Ammon's horn (tissue), 1 donor: ENCODE measurements at regions not wholly inside any gene's neighbourhood (a gene's known extent, or its start where the extent isn't known, plus 50 kb on each side); places are given as distances from the start of the nearest gene placed in this dataset.
A peak's percentile ranks its signal among the peaks of the same experiment; 100 is the strongest.

Source experiments
- DNase-seq: peaks from one replicate; pipeline ENCODE4 v3.0.0-alpha.2; 2016; ENCODE audit warnings: low spot score

DNA sequence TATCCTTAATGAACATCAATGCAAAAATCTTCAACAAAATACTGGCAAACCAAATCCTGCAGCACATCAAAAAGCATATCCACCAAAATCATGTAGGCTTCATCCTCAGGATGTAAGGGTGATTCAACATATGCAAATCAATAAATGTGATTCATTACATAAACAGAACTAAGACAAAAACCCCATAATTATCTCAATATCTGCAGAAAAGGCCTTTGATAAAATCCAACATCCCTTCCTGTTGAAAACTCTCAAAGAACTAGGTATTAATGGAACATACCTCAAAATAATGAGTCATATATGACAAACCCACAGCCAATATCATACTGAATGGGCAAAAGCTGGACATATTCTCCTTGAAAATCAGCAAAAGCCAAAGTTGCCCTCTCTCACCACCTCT is 54.6 kb upstream of the DEPDC1 start:
- no peak for DNase-seq

DNA sequence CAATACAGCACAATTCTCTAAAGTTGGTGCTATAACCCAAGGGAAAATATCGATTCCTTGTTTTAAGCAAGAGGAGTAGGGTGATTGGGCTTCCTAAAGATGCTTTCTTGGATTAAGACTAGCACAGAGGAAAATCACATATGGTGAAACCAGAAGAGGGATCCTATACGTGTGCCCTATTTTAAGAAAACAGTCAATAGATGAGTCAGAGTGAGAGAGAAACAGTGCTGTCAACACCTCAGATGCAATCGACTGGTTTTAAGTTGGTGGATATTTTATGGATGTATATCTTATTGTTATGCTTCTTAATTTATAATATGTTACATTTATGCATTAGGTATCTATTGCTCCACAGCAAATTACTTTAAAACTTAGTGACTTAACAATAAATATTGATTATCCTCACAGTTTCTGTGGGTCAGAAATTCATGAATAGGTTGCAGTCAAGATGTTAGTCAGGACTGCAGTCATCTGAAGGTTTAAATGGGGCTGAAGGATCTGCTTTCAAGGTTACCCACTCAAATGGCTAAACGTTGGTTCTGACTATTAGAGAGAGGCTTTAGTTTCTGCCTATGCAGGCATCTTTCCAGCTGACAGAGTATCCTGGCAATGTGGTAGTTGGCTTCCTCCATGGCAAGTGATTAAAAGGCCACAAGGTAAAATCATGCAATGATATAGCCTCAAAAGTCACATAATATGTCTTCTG is 61.6 kb upstream of the DEPDC1 start:
- no peak for DNase-seq

DNA sequence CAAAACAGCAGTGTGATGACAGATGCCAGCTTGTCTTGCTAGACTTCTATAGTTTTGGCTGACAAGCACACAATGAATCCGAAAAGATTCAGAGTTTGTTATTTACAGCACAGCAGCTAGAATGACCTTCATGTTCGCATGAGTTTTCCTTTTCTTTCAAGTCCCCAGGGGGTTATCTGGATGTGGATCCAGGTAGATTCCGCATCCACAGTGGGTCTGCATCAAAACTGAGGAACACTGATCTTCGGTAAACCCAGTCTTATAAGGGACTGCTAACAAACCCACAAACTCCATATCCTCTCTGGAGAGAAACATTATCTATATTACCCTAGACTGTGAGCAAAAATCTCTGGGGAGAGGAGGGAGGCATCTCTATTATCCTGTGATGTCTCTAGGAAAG is 69.0 kb upstream of the DEPDC1 start:
- no peak for DNase-seq

DNA sequence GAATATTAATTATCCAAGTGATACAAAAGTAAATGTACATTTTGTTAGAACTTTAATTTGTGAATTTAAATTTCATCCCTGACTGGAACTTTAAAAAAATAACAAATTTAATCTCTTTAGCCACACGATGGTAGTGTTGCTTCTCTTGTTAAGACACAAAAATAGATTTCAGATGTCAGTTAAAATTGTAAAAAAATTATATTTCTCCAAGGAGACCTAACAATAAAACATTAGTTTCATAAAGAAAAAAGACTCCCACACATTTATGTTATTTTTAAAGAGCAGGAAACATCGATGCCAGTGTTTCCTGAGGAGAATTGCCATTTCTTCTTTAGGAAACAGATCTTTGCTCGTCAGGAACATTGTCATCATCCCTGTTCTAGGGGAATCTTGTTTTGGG is 74.0 kb upstream of the DEPDC1 start:
- peak; percentile 9 for DNase-seq

DNA sequence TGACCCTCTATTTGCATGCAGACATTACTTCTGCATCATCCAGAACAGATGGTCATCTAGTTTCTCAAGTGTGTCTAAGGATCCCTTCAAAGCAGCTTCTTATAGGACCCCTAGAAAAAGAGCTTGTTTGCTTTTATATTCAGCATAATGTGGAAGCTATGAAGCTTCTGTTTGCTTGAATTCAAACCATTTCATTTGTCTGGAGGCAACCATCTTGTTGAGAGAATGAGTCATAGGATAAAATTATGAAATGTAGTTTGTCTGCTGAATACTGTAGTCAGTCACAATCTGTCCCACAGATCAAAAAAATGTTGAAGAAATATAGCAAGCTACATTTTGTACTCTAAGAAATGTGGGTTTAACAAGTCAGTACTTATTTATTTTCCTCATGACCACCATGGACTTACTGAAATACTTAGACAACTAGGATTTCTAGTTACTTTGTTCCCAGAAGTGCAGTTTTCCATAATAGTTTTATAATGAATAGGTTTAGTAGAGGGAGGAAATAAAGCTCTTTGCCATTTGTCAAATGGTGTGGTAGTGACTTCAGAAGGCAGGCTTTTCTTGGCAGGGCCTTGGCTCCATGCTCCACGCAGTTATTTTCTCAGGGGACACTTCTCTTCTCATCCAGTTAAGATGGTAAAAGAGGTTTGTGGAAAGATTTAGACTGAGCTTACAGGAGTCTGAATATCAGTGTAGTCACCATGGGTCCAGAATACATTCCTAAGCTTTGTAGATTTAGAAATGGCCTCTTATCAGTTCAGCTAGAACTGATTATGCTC is 74.8 kb upstream of the DEPDC1 start:
- DNase-seq = peak; percentile 7

DNA sequence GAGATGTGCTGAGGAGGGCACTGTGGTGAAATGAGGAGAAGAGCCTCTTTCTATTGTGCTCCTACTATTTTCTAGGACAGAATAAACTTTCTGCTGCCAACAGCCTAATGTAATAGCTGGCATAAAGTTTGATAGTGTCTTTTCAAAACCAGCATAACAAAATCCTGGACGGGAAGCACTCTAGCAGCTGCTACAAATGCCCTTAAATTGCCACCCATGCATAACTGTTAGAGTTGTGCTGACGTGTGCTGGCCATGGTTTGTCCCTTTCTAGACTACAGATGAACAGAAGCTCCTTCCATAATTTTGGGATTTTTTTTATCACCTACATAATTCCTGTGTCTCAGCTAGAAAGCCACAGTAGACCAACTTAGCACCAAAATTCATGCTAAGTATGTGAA is 88.5 kb upstream of the DEPDC1 start:
- DNase-seq = peak; percentile 1

DNA sequence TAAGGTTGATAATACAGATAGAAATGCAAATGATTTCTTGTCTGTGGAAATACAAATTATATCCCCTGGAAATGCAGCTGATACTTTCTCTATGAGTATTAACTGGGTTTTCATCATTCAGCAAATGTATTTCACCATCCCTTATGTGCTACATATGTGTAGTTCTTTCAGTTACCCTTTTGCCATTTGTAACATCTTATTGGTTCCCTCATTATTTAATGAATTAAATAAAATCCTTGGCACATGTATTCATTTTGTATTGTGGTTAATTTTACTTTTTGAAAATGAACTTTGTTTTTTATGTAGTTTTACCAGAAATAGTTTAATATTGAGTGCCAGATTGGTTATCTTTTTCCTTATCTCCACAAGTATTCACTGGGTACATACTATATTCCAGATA is 89.9 kb upstream of the DEPDC1 start:
- DNase-seq = no peak

DNA sequence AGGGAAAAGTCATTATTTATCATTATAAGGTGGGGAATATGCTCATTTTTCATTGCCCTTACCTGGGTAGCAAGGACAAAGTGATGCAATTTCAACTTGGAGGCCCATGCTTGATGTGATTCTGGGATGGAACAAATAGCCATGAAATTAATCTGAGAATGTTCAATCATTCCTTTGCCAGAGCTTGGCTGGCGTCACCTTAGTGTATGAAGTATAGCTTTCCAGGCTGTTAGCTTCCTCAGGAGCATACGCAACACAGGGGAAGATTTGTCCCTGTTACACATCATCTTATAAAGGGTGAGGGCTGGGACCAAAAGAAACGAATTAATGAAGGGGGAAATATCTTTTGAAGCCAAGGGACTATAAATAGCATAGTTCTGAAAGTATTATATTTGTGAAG is 91.4 kb upstream of the DEPDC1 start:
- DNase-seq = no peak

DNA sequence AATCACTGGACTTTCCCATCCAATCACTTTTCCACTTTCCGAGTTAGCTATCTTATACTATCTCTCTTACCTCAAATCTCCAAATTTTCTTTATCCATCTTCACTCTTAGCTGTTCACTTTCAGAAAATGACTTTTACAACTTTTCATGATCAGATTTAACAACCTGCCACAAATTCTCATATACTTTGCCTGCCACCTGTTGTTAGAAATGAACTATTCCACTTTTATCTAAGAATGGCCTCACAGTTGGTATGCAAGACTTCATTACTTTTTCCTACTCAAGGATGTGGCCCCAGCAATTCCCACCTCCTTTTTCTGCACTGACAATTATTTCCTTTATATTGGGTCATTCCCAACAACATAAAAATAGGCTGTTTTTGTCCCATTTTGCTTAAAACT is 93.6 kb upstream of the DEPDC1 start:
- no peak for DNase-seq

DNA sequence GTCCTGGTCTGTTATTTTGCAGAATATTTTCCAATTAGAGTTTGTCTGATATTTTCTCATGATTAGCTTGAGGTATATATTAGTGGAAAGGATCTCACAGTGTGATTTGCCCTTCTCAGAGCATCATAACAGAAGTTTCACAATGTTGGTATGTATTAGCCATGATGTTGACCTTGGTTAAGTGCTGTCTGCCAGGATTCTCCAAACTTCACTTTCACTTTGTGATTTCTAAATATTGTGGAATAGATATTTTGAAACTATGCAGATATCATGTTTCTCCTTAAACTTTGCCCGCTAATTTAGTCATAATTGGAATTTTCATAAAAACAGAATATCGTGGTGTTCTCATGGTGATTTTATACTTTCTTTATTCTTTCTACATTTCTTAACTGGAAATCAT is 98.0 kb upstream of the DEPDC1 start:
- no peak for DNase-seq

DNA sequence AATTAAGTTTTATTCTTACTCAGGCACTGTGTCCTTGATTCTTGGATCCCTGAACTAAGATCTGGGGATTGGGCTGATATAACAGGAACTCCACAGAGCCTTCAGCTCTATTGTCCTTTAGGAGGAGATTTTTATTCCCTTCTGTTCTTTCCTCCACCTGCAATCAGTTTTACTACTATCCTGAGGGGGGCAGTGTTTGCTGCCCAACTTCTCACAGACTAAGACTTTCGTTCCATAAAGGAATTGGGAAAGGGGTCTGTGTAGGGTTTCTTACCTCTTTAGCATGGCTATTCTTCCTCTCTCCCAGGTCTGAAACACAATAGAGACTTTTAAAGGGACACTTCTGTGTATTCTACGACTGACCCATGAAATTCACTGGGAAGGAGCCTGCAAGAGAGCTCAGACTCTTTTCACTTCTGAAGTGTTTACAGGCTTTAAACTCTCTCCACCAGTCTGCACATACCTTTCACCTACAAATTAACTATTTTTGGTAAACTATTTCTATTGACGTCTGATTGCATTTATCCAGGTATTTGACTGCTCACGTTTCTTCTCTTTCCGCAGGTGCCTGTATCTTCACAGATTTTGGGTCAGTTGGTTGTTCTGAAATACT is 103.3 kb upstream of the DEPDC1 start:
- DNase-seq = no peak

DNA sequence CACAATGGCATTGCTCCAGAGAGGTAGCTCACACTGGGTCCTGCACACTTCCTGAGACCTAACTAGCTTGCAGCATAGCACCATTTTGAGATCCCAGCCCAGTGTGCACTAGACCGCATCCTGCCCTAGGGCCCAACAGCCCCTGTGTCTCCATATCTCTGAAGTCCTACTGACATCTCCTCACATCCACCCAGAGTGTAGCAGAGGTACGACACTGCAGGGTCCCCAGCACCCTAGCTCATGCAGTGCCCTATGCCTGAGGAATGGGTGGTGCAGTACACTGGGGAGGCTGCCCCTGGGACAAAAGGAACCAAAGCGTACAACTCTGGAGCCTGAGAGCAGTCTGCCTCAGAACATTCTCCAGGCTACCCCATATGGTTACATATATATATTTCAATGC is 111.4 kb upstream of the DEPDC1 start:
- DNase-seq = no peak

DNA sequence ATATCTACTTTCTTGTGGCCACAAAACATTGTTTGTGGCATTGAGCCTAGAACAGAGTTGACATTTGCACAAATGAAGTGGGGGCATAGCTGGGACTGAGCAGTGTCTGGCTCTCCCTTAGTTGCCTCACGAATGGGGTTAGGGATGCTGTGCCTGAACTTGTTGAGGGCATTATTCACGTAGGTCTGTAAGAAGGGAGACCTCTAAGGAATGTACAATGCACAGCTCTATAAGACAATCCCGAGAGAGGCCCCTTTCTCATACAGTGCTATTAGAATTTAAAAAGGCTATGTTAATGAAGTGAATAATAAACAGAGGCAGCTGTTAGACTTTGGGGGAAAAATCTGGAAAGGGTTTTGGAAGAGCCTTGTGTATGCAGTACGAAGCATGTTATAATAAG is 118.4 kb upstream of the DEPDC1 start:
- no peak for DNase-seq

DNA sequence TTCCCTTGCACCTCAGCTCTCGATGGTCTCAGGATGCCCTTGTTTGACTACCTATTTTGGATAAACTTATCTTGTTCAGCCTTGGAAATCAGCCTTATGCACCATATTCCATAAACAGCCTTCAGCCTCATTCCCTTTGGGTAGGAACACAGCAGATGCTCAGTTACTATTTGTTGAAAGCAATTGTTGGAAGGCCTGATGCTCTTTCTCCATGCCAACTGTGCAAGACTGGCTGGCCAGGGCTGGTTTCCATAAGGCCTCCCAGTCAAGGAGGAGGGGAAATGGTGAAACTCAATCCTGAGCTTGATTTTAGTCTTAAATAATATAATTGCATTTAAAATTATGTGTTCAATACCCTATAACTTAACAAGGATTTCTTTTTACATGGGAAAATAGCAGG is 121.1 kb upstream of the DEPDC1 start:
- peak; percentile 45 for DNase-seq

DNA sequence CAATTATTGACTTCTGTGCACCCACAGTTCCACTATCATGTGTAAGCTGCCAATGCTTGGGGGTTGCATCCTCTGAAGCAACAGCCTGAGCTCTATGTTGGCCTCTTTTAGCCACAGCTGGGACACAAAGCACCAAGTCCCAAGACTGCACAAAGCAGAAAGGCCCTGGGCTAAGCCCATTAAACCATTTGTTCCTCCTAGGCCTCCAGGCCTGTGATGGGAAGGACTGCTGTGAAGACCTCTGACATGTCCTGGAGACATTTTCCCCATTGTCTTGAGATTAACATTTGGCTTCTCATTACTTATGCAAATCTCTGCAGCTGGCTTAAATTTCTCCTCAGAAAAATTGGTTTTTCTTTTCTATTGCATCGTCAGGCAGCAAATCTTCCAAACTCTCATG is 123.7 kb upstream of the DEPDC1 start:
- DNase-seq = no peak

DNA sequence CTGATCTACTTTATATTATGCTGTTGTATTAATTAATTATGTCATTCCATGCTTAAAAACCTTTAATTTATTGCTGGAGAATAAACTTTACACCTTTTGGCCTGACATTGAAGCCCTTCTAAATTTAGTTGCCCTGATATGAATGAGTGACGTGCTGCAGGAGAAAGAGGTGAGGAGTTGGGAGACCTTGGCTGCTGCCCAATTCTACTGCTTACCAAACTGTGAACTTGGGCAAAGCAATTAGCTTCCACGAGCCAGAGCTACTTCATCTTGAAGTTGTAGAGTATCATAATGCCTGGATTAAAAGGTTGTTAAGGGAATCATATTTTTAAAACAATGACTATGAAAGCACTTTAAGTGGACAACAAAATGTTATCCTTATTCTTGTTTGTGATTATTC is 126.8 kb upstream of the DEPDC1 start:
- DNase-seq = no peak

DNA sequence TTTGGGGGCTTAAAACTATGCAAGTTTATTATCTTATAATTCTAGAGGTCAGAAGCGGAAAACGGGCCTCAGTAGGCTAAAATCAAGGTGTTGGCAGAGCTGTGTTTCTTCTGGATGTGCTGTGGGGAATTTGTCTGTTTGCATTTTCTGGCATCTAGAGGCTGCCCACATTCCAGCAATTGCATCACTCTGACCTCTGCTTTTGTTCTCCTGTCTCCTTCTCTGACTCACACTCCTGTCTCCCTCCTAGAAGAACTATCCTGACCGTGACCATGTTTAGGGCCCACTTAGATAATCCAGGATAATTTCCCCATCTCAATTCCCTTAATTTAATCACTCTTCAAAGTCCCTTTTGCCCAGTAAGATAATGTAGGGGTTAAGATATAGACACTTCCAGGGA is 127.4 kb upstream of the DEPDC1 start:
- no peak for DNase-seq

DNA sequence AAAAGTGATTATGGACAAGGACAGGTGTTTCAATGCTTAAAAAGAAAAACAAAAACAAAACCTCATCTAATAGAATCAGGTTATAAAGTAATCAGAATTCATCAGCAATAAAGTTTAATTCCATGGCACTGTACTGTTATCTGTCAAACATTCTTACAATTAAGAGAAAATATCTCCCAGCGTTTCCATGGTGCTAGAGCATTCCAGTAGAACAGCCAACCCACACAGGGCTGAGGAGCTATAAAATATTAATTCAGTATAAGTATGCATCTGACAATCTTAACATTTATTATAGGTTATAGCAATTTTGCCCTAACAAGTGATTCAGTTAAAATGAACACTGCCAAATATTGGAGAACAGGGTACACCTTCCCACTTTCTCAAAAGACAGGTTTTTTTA is 128.7 kb upstream of the DEPDC1 start:
- DNase-seq = peak; percentile 12

DNA sequence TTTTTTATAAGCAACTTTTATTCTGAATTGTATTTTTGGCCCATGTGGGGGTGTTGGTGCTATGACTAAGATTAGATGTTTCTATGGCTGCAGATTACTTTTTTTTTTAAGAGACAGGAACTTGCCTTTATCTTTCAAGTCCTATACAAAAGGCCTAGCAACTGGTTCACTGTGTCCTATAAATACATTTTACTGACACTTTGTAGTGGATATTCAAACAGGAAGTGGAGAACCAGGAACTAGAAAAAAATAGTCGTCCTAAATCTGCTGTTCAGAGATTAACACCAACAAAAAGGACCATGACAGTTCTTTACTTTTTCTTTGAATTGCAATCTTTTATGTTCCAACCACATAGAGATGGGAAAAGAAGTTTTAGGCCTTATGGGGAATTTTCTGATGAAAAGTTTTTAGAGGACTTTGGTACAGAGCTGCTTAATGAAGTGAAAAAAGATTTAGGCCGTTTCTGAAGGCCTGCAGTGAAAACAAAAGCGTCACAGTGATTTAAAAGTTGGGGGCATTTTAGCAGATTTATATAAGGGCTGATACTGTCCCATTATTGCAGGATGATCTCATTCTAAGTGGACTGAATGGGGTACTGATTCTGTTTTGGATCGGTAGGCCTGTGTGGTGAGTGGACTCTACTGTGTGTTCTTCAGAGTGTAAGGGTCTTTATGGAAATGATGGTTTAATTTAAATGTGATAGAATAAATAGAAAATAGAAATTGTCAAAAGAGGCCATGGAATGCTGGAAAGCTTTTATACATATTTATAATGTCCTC is 136.4 kb upstream of the DEPDC1 start:
- no peak for DNase-seq

DNA sequence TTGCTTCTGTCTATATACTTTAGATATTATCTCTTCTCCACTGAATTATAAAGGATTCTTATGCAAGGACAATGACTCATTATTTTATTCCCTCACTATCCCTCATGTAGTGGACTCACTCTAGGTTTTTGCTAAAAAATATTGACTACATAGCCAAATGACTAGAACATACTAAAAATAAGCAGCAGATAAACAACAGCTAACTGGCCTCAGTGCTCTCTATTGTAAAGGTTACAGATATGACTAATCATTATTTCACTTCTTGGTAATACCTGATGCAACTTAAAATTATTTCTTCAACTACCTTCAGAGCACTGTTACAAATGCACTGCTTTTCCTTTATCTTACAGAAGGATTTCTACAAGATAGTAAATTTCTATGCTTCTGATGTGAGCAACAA is 147.6 kb upstream of the DEPDC1 start:
- DNase-seq = no peak

DNA sequence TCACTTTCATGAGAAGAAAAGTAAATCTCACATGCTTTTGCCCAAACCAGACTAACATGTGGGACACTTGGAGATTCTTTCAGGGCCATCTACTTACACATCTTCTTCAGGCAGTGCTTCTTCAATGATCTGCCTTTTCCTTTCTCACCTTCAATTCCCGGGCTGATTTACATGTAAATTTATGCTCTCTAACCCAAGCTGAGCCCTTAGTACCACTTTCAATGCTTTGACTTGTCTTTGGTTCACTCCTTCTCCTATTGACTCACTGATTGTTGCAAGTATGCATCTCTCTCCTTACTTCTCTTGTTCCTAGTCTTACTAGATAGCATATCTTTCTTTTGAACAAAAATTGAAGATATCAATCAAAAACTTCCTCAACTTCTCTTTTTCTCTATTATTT is 154.2 kb upstream of the DEPDC1 start:
- no peak for DNase-seq

DNA sequence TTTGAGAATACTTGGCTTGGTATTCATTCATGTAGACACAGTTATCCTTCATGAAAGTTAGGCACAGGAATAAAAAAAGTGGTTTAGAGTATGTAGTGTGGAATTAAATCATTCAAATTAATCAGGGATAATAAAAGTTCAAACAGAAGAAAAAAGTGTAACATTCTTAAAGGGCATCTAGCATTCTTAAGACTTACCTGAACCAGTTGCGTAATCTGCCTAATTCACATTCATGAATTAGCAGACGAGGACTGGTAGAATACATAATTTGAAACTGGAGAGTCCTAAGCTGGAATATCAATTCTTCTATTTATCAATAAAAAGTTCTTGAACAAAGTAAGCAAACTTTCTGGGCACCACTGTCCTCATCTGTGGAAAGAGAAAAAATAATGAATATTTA is 157.0 kb upstream of the DEPDC1 start:
- DNase-seq = no peak

DNA sequence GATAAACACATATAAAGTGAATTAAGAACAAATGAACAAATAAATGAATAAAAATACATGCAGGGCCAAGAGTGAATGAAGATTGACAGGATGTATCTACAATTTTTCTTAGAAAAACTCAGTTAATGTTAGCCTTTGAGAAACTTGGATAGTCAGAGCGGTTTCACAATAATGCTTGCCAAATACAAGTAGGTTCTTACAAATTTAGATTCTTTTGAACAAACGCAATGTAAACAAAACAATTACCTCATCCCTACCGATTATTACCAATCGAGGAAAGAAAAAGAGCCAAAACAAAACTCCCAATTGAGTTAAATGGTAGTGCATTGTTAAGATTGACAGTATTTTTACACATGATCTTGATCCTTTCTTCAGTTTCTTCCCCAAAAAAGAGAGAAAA is 176.9 kb upstream of the DEPDC1 start:
- no peak for DNase-seq
